ENCODE measurements at regions not wholly inside any gene's neighbourhood (a gene's known extent, or its start where the extent isn't known, plus 50 kb on each side); places are given as distances from the start of the nearest gene placed in this dataset.
"Not testable (repeated sequence)": the region's sequence is repeated elsewhere in the genome, so short reads cannot be mapped to it uniquely, and the experiment has no call there.

- TF ChIP-seq EZH2 (IDR thresholded peaks at IDR 0.05; ENCODE audit: borderline replicate concordance, low read depth, low read length, poor library complexity, severe bottlenecking) (no peak), CTCF (conservative IDR thresholded peaks at IDR 0.05; ENCODE audit: low read depth, low read length) (no peak)
- ChIA-PET POLR2A (ENCODE audit: low non-redundant PET) (no interaction called here), CTCF (no interaction called here)
- DNase-seq (ENCODE audit: low spot score) = no peak
- BruUV-seq (replicated peaks) = no TSS peak
- Histone ChIP-seq H3K36me3 (ENCODE audit: insufficient read depth, low read length, poor library complexity, severe bottlenecking) (no peaks in the 10 kb centered on the region), H3K27ac (ENCODE audit: low read depth, low read length, poor library complexity, severe bottlenecking) (no peak overlapping the region), H3K27me3 (replicated peaks; ENCODE audit: insufficient read depth, low read depth, low read length, poor library complexity) (no peaks in the 10 kb centered on the region), H3K4me1 (ENCODE audit: insufficient read depth, low read length, poor library complexity, severe bottlenecking) (no peaks in the 10 kb centered on the region), H3K4me3 (ENCODE audit: low read depth, low read length, poor library complexity, severe bottlenecking) (no peak overlapping the region), H3K9me3 (ENCODE audit: low read depth, low read length, poor library complexity, severe bottlenecking) (no peaks in the 10 kb centered on the region)
- intact Hi-C loops (cut with micrococcal nuclease; ENCODE audit: unreplicated experiment) = no loop called here
Observed at GRCh38 chr1:14273811-14274210, 324.7 kb upstream of the KAZN start.

- BruUV-seq (replicated peaks); CTCF ChIA-PET; DNase-seq (ENCODE audit: low spot score); POLR2A ChIA-PET (ENCODE audit: low non-redundant PET); H3K9me3 ChIP-seq (ENCODE audit: low read depth, low read length, poor library complexity, severe bottlenecking); intact Hi-C loops (cut with micrococcal nuclease; ENCODE audit: unreplicated experiment); H3K4me1 ChIP-seq (ENCODE audit: insufficient read depth, low read length, poor library complexity, severe bottlenecking); H3K27ac ChIP-seq (ENCODE audit: low read depth, low read length, poor library complexity, severe bottlenecking); H3K27me3 ChIP-seq (replicated peaks; ENCODE audit: insufficient read depth, low read depth, low read length, poor library complexity); H3K4me3 ChIP-seq (ENCODE audit: low read depth, low read length, poor library complexity, severe bottlenecking); H3K36me3 ChIP-seq (ENCODE audit: insufficient read depth, low read length, poor library complexity, severe bottlenecking): not testable (repeated sequence)
Observed at GRCh38 chr1:14279891-14280290, 318.6 kb upstream of the KAZN start.

DNA sequence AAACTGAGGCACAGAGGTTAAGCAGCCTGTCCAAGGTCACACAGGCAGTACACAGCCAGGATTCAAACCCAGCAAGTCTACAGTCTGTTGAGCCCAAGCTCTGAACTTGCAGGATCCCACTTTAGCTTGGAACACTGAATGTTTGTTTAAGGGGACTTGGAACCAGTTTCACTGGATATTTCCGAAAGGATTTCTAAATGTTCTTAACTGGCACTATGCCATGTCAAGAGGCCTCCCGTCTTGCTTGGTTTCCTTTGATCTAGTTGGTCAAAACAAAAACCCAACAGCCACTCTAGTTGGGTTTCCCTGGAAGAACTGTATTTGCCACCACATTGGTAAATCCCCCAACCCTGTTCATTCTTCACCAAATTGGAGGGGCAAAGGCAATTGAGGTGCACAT is 317.6 kb upstream of the KAZN start:
- intact Hi-C loops (cut with micrococcal nuclease; ENCODE audit: unreplicated experiment) = no loop called here
- Histone ChIP-seq H3K27ac (ENCODE audit: low read depth, low read length, poor library complexity, severe bottlenecking) (no peak overlapping the region), H3K9me3 (ENCODE audit: low read depth, low read length, poor library complexity, severe bottlenecking) (no peaks in the 10 kb centered on the region), H3K4me1 (ENCODE audit: insufficient read depth, low read length, poor library complexity, severe bottlenecking) (no peaks in the 10 kb centered on the region), H3K4me3 (ENCODE audit: low read depth, low read length, poor library complexity, severe bottlenecking) (no peak overlapping the region), H3K27me3 (replicated peaks; ENCODE audit: insufficient read depth, low read depth, low read length, poor library complexity) (no peaks in the 10 kb centered on the region), H3K36me3 (ENCODE audit: insufficient read depth, low read length, poor library complexity, severe bottlenecking) (no peaks in the 10 kb centered on the region)
- no peak for DNase-seq (ENCODE audit: low spot score)
- TF ChIP-seq EZH2 (IDR thresholded peaks at IDR 0.05; ENCODE audit: borderline replicate concordance, low read depth, low read length, poor library complexity, severe bottlenecking) (no peak), CTCF (conservative IDR thresholded peaks at IDR 0.05; ENCODE audit: low read depth, low read length) (no peak)
- ChIA-PET CTCF (no interaction called here), POLR2A (ENCODE audit: low non-redundant PET) (no interaction called here)
- no TSS peak for BruUV-seq (replicated peaks)

DNA sequence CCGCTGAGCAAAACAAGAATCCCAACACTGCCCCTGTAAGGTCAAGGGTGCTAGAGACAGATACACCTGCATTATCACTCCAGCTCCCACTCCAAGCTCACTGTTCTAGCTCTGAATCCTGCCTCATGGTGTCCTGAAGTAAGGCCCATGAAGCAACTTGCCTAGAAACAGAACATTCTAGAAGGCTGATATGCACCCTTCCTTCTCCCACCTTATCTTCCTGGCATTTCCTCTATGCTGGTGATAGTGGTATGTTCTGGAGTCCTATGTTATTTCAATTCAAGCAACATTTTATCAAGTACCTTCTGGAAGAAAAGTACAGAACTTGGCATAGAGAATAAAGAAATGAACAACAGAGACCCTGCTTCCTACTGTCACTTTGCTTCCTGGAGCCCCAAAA is 317.1 kb upstream of the KAZN start:
- no TSS peak for BruUV-seq (replicated peaks)
- DNase-seq (ENCODE audit: low spot score) = no peak
- Histone ChIP-seq H3K27ac (ENCODE audit: low read depth, low read length, poor library complexity, severe bottlenecking) (no peak overlapping the region), H3K9me3 (ENCODE audit: low read depth, low read length, poor library complexity, severe bottlenecking) (no peaks in the 10 kb centered on the region), H3K36me3 (ENCODE audit: insufficient read depth, low read length, poor library complexity, severe bottlenecking) (no peaks in the 10 kb centered on the region), H3K4me3 (ENCODE audit: low read depth, low read length, poor library complexity, severe bottlenecking) (no peak overlapping the region), H3K4me1 (ENCODE audit: insufficient read depth, low read length, poor library complexity, severe bottlenecking) (no peaks in the 10 kb centered on the region), H3K27me3 (replicated peaks; ENCODE audit: insufficient read depth, low read depth, low read length, poor library complexity) (no peaks in the 10 kb centered on the region)
- TF ChIP-seq EZH2 (IDR thresholded peaks at IDR 0.05; ENCODE audit: borderline replicate concordance, low read depth, low read length, poor library complexity, severe bottlenecking) = no peak
- no peak for TF ChIP-seq CTCF (conservative IDR thresholded peaks at IDR 0.05; ENCODE audit: low read depth, low read length)
- POLR2A ChIA-PET (ENCODE audit: low non-redundant PET) = no interaction called here
- CTCF ChIA-PET = no interaction called here
- intact Hi-C loops (cut with micrococcal nuclease; ENCODE audit: unreplicated experiment) = no loop called here

Measured in A673 (cell line).